Breast epithelium (tissue), 4 donors: ENCODE measurements at regions not wholly inside any gene's neighbourhood (a gene's known extent, or its start where the extent isn't known, plus 50 kb on each side); places are given as distances from the start of the nearest gene placed in this dataset.

ENCODE experiments used
- DNase-seq, 2 donors: peaks; one replicate each; pipeline ENCODE4 v3.0.0-alpha.2; 2019; ENCODE audit warnings: low spot score in 2 of 2
- H3K27ac ChIP-seq, 2 donors: fragments of 200-600 bp; sonication (generic) in 1 of 2; one replicate each; pipeline ENCODE4 v1.5.1; 2016 to 2019; ENCODE audit warnings: mild to moderate bottlenecking in 1 of 2
- H3K27me3 ChIP-seq, 2 donors: fragments of 200-600 bp; sonication (generic) in 1 of 2; one replicate each; pipeline versions ENCODE4 v1.5.1 to v1.6.0; 2017 to 2019; ENCODE audit warnings: control low read depth in 1 of 2, mild to moderate bottlenecking in 1 of 2
- H3K36me3 ChIP-seq: fragments of 200-600 bp; one replicate; pipeline ENCODE4 v1.5.1; 2019
- H3K4me1 ChIP-seq, 2 donors: fragments of 200-600 bp; sonication (generic); one replicate each; pipeline ENCODE4 v1.5.1; 2016 to 2019; ENCODE audit warnings: control low read depth in 1 of 2
- H3K4me3 ChIP-seq, 3 donors: fragments of 200-600 bp; sonication (generic); 1 replicate in 2 of 3; 2 replicates in 1 of 3; pipeline ENCODE4 v1.5.1; 2016 to 2019; ENCODE audit warnings: mild to moderate bottlenecking in 3 of 3, moderate library complexity in 2 of 3
- H3K9me3 ChIP-seq, 2 donors: fragments of 200-600 bp; sonication (generic) in 1 of 2; one replicate each; pipeline ENCODE4 v1.5.1; 2016 to 2019; ENCODE audit warnings: control low read depth in 1 of 2
- POLR2A ChIP-seq: fragments of 450-650 bp; IDR thresholded peaks from one replicate; pipeline ENCODE4 v1.6.1; 2016; ENCODE audit warnings: antibody characterized with exemption, mild to moderate bottlenecking, moderate library complexity
- POLR2AphosphoS5 ChIP-seq, 3 donors: sonication (generic); formaldehyde crosslinking; IDR thresholded peaks; one replicate each; pipeline ENCODE4 v1.6.1; 2017; ENCODE audit warnings: antibody characterized with exemption in 3 of 3
- intact Hi-C: fragments of 100-400 bp; cut with DNase I; formaldehyde crosslinking; loops from one replicate; pipeline ENCODE4 v1.15.1; 2023; ENCODE audit warnings: low total_unique reads
- TF ChIP-seq, protein P1 (sequence below), 3 donors: fragments of 450-650 bp; IDR thresholded peaks; one replicate each; pipeline ENCODE4 v1.5.1; 2016 to 2017; ENCODE audit warnings: antibody characterized with exemption in 3 of 3, mild to moderate bottlenecking in 3 of 3, moderate library complexity in 3 of 3

GRCh38 chr2:176774766-176775451 is 437.7 kb upstream of the HNRNPA3 start:
- DNase-seq, result no peak
- Histone ChIP-seq H3K4me1 (no peaks in the 10 kb centered on the region), H3K36me3 (no peaks in the 10 kb centered on the region), H3K27ac (no peak overlapping the region), H3K27me3 (no peaks in the 10 kb centered on the region), H3K9me3 (no peaks in the 10 kb centered on the region), H3K4me3 (no peak overlapping the region)
- TF ChIP-seq POLR2AphosphoS5 (IDR thresholded peaks at IDR 0.05) (no peak), POLR2A (no peak)
- TF ChIP-seq, protein P1, sequence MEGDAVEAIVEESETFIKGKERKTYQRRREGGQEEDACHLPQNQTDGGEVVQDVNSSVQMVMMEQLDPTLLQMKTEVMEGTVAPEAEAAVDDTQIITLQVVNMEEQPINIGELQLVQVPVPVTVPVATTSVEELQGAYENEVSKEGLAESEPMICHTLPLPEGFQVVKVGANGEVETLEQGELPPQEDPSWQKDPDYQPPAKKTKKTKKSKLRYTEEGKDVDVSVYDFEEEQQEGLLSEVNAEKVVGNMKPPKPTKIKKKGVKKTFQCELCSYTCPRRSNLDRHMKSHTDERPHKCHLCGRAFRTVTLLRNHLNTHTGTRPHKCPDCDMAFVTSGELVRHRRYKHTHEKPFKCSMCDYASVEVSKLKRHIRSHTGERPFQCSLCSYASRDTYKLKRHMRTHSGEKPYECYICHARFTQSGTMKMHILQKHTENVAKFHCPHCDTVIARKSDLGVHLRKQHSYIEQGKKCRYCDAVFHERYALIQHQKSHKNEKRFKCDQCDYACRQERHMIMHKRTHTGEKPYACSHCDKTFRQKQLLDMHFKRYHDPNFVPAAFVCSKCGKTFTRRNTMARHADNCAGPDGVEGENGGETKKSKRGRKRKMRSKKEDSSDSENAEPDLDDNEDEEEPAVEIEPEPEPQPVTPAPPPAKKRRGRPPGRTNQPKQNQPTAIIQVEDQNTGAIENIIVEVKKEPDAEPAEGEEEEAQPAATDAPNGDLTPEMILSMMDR (IDR thresholded peaks at IDR 0.05), result no peak
- intact Hi-C loops, result no loop called here

- H3K27ac ChIP-seq, result no peak overlapping the region
- H3K4me1 ChIP-seq, result no peaks in the 10 kb centered on the region
- no peaks in the 10 kb centered on the region for H3K27me3 ChIP-seq
- H3K4me3 ChIP-seq, result no peak overlapping the region
- DNase-seq, result no peak
- H3K9me3 ChIP-seq, result no peaks in the 10 kb centered on the region
- no peaks in the 10 kb centered on the region for H3K36me3 ChIP-seq
- intact Hi-C loops, result no loop called here
- TF ChIP-seq POLR2A, result no peak
- TF ChIP-seq POLR2AphosphoS5 (IDR thresholded peaks at IDR 0.05), result no peak
- TF ChIP-seq, protein P1 (IDR thresholded peaks at IDR 0.05), result no peak
Observed at GRCh38 chr2:176777262-176777661, 435.3 kb upstream of the HNRNPA3 start.

DNA sequence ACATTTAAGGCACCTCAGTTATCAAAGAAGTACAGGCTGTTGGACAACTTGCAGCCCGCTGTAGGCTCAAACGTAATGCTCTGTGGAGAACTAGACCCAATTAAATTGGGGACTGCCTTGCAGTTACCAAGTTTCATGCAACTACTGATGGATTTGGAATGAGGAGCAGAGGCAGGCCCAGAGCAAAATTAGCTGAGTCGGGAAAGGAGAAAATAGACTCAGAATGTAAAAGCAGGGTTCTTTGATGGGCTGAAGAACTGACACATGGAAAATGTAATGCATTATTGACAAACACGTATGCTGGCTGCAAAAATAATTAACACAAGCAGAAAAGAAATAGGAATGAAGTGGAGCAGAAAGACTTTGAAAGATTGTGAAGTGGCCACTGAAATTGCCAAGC is 432.7 kb upstream of the HNRNPA3 start:
- intact Hi-C loops, result no loop called here
- DNase-seq, result no peak
- no peaks in the 10 kb centered on the region for H3K27me3 ChIP-seq
- H3K27ac ChIP-seq, result no peak overlapping the region
- H3K4me1 ChIP-seq, result no peaks in the 10 kb centered on the region
- no peaks in the 10 kb centered on the region for H3K36me3 ChIP-seq
- no peaks in the 10 kb centered on the region for H3K9me3 ChIP-seq
- H3K4me3 ChIP-seq, result no peak overlapping the region
- TF ChIP-seq POLR2AphosphoS5 (IDR thresholded peaks at IDR 0.05) (no peak), POLR2A (no peak)
- TF ChIP-seq, protein P1 (IDR thresholded peaks at IDR 0.05), result no peak

- TF ChIP-seq, protein P1 (IDR thresholded peaks at IDR 0.05), result no peak
- no peak for TF ChIP-seq POLR2AphosphoS5 (IDR thresholded peaks at IDR 0.05)
- TF ChIP-seq POLR2A, result no peak
- no peaks in the 10 kb centered on the region for H3K4me1 ChIP-seq
- H3K27ac ChIP-seq, result no peak overlapping the region
- H3K4me3 ChIP-seq, result no peak overlapping the region
- intact Hi-C loops, result no loop called here
- H3K27me3 ChIP-seq, result no peaks in the 10 kb centered on the region
- no peaks in the 10 kb centered on the region for H3K36me3 ChIP-seq
- no peak for DNase-seq
- H3K9me3 ChIP-seq, result no peaks in the 10 kb centered on the region
Observed at GRCh38 chr2:176780348-176780747, 432.2 kb upstream of the HNRNPA3 start.

DNA sequence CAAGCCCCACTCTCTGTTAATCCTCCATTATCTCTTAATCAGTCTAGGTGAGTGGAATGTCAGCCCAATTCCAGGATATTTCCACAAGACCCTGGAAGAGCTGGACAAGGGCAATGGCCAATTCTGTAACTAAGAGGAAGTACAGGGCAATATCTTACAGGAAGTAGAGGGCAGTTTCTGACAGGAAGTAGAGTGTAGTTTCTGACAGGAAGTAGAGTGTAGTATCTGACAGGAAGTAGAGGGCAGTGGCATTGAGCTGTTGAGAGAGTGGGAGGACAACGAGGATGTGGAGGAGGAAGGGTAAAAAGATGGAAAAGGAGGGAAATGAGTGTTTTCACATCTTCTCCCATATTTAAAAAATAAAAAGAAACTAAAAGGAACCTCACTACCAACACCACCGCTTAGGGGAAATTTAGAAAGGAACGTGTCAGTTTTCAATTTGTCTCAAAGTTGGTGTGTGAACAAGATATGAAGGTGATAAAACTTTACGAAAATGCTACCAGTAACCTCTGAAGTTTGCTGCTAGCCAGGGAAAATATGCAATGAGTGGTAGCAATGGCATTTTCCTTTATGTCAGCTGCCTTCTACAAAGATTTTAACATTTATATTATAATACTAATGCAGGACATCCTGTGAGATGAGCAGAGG is 430.9 kb upstream of the HNRNPA3 start:
- no peak for DNase-seq
- H3K36me3 ChIP-seq, result no peaks in the 10 kb centered on the region
- H3K27ac ChIP-seq, result no peak overlapping the region
- intact Hi-C loops, result loop anchor here (1.0 to 2.0 kb wide), 2 partner anchors 19 to 65 kb away; no protein-coding TSS in a partner anchor
- H3K27me3 ChIP-seq, result no peaks in the 10 kb centered on the region
- H3K4me3 ChIP-seq, result no peak overlapping the region
- TF ChIP-seq POLR2A (no peak), POLR2AphosphoS5 (IDR thresholded peaks at IDR 0.05) (no peak)
- TF ChIP-seq, protein P1 (IDR thresholded peaks at IDR 0.05), result no peak
- H3K9me3 ChIP-seq, result no peaks in the 10 kb centered on the region
- H3K4me1 ChIP-seq, result no peaks in the 10 kb centered on the region
